ENCODE measurements at regions not wholly inside any gene's neighbourhood (a gene's known extent, or its start where the extent isn't known, plus 50 kb on each side); places are given as distances from the start of the nearest gene placed in this dataset.

GRCh38 chr11:25844811-25845210 is 487.1 kb upstream of the ANO3 start:
- TF ChIP-seq CTCF (conservative IDR thresholded peaks at IDR 0.05; ENCODE audit: low read length) (no peak), EZH2phosphoT487 (IDR thresholded peaks at IDR 0.05; ENCODE audit: borderline replicate concordance, low read depth, low read length) (no peak)
